AG04449 (cell line): ENCODE measurements at regions not wholly inside any gene's neighbourhood (a gene's known extent, or its start where the extent isn't known, plus 50 kb on each side); places are given as distances from the start of the nearest gene placed in this dataset.

ENCODE experiments used
- CTCF ChIA-PET: fragments of 350-600 bp; formaldehyde crosslinking; extraction: SDS; loops from one replicate; lab custom pipeline; 2021; ENCODE audit warnings: antibody characterized with exemption; lab: Yijun Ruan, JAX
- POLR2A ChIA-PET: fragments of 400-600, 350-600 bp; formaldehyde crosslinking; extraction: SDS; loops from one replicate; lab custom pipeline; 2020; ENCODE audit warnings: antibody characterized with exemption, inconsistent platforms; lab: Yijun Ruan, JAX
- DNase-seq: peaks from one replicate; pipeline ENCODE4 v3.0.0-alpha.2; 2010; ENCODE audit warnings: low read depth, low spot score
- H3K4me3 ChIP-seq: 2 replicates; pipeline ENCODE4 v1.5.1; 2011; ENCODE audit warnings: low read depth, mild to moderate bottlenecking, control low read depth, low read length
- CTCF ChIP-seq: IDR thresholded peaks from one replicate; pipeline ENCODE4 v1.5.1; 2011; ENCODE audit warnings: mild to moderate bottlenecking, moderate library complexity, low read length, control low read depth, inconsistent platforms; ENCODE audit not compliant: insufficient read depth; ENCODE audit errors: missing control alignments

GRCh38 chr9:30382271-30382670 is 2002.2 kb upstream of the ACO1 start:
- no peak for DNase-seq
- ChIA-PET POLR2A (no interaction called here), CTCF (no interaction called here)
- no peak for TF ChIP-seq CTCF
- no peak overlapping the region for H3K4me3 ChIP-seq

- no peak overlapping the region for H3K4me3 ChIP-seq
- DNase-seq = no peak
- TF ChIP-seq CTCF = no peak
- ChIA-PET POLR2A (no interaction called here), CTCF (no interaction called here)
These were observed 1974.2 kb upstream of the ACO1 start for GRCh38 chr9:30410273-30410672.

- POLR2A ChIA-PET = no interaction called here
- no peak overlapping the region for H3K4me3 ChIP-seq
- TF ChIP-seq CTCF = no peak
- no peak for DNase-seq
- CTCF ChIA-PET = no interaction called here
These were observed 1972.9 kb upstream of the ACO1 start for GRCh38 chr9:30411571-30411970.

- ChIA-PET CTCF (no interaction called here), POLR2A (no interaction called here)
- no peak for DNase-seq
- TF ChIP-seq CTCF = no peak
- no peak overlapping the region for H3K4me3 ChIP-seq
These were observed 1925.3 kb upstream of the ACO1 start for GRCh38 chr9:30459156-30459555.

- TF ChIP-seq CTCF = no peak
- H3K4me3 ChIP-seq = no peak overlapping the region
- no peak for DNase-seq
- ChIA-PET CTCF (no interaction called here), POLR2A (no interaction called here)
These were observed 1907.6 kb upstream of the ACO1 start for GRCh38 chr9:30476826-30477225.

GRCh38 chr9:30478684-30479083 is 1905.8 kb upstream of the ACO1 start:
- ChIA-PET POLR2A (no interaction called here), CTCF (no interaction called here)
- no peak for TF ChIP-seq CTCF
- no peak overlapping the region for H3K4me3 ChIP-seq
- DNase-seq = no peak
